ENCODE measurements at regions not wholly inside any gene's neighbourhood (a gene's known extent, or its start where the extent isn't known, plus 50 kb on each side); places are given as distances from the start of the nearest gene placed in this dataset.

DNA sequence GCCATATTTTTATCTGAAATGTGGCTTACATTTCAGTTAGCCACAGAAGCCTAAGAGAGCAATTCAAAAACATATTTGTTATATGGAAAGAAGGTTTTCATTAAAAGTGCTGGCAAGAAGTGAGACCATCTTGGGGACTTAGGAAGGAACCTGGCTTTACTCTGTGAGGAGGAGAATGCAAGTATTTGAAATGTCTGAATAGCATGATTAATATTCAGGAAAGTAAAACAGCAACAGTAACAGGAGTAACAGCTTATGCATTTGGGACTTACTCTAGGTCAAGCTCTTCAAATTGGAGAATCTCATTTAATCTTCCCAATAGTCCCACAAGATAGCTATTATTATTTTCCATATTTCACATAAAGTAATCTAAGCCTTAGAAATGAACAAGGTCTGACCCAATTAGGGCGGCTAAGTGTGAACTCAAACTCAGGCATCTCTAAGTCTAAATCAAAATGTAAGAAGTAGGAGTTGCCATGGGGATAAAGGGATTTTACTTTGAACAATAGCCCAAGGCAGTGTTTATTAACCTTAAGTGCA is 816.5 kb downstream of the BCKDHB start:
- TF ChIP-seq HDAC6 (IDR thresholded peaks at IDR 0.05; ENCODE audit: unreplicated experiment) (no peak), ZZZ3 (IDR thresholded peaks at IDR 0.05; ENCODE audit: control insufficient read depth, insufficient read length, low read depth) (no peak), MXI1 (IDR thresholded peaks at IDR 0.05; ENCODE audit: low read depth, low read length) (no peak), TCF12 (IDR thresholded peaks at IDR 0.05; ENCODE audit: low read depth, low read length) (no peak), ZNF274 (IDR thresholded peaks at IDR 0.05; ENCODE audit: insufficient read depth, insufficient read length) (no peak), EP300 (IDR thresholded peaks at IDR 0.05; ENCODE audit: borderline replicate concordance in 1 of 2, control insufficient read depth in 1 of 2, low read depth in 2 of 2, low read length in 2 of 2) (no peak), POLR2AphosphoS5 (IDR thresholded peaks at IDR 0.05; ENCODE audit: low read length) (no peak), CBX5 (IDR thresholded peaks at IDR 0.05; ENCODE audit: low read depth) (no peak), ZBTB40 (IDR thresholded peaks at IDR 0.05; ENCODE audit: borderline replicate concordance) (no peak)
- TF ChIP-seq, protein P1, sequence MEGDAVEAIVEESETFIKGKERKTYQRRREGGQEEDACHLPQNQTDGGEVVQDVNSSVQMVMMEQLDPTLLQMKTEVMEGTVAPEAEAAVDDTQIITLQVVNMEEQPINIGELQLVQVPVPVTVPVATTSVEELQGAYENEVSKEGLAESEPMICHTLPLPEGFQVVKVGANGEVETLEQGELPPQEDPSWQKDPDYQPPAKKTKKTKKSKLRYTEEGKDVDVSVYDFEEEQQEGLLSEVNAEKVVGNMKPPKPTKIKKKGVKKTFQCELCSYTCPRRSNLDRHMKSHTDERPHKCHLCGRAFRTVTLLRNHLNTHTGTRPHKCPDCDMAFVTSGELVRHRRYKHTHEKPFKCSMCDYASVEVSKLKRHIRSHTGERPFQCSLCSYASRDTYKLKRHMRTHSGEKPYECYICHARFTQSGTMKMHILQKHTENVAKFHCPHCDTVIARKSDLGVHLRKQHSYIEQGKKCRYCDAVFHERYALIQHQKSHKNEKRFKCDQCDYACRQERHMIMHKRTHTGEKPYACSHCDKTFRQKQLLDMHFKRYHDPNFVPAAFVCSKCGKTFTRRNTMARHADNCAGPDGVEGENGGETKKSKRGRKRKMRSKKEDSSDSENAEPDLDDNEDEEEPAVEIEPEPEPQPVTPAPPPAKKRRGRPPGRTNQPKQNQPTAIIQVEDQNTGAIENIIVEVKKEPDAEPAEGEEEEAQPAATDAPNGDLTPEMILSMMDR (IDR thresholded peaks at IDR 0.05 in 2 of 3, conservative IDR thresholded peaks at IDR 0.05 in 1 of 3; ENCODE audit: control insufficient read depth in 2 of 3, extremely low read depth in 1 of 3, insufficient read depth in 1 of 3, low read depth in 3 of 3, low read length in 3 of 3): no peak
- TF ChIP-seq, protein P2, sequence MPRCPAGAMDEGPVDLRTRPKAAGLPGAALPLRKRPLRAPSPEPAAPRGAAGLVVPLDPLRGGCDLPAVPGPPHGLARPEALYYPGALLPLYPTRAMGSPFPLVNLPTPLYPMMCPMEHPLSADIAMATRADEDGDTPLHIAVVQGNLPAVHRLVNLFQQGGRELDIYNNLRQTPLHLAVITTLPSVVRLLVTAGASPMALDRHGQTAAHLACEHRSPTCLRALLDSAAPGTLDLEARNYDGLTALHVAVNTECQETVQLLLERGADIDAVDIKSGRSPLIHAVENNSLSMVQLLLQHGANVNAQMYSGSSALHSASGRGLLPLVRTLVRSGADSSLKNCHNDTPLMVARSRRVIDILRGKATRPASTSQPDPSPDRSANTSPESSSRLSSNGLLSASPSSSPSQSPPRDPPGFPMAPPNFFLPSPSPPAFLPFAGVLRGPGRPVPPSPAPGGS (IDR thresholded peaks at IDR 0.05; ENCODE audit: borderline replicate concordance, insufficient read depth, low read depth, low read length, poor library complexity, severe bottlenecking): no peak
- TF ChIP-seq, protein P3, sequence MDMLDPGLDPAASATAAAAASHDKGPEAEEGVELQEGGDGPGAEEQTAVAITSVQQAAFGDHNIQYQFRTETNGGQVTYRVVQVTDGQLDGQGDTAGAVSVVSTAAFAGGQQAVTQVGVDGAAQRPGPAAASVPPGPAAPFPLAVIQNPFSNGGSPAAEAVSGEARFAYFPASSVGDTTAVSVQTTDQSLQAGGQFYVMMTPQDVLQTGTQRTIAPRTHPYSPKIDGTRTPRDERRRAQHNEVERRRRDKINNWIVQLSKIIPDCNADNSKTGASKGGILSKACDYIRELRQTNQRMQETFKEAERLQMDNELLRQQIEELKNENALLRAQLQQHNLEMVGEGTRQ (IDR thresholded peaks at IDR 0.05; ENCODE audit: borderline replicate concordance, low read depth, low read length): no peak
